Right ventricle myocardium inferior (tissue), 1 donor: ENCODE measurements at regions not wholly inside any gene's neighbourhood (a gene's known extent, or its start where the extent isn't known, plus 50 kb on each side); places are given as distances from the start of the nearest gene placed in this dataset.

Experiments
- ATAC-seq: fragments of 200-7000 bp; cut with Tn5 transposase; one replicate; pipeline ENCODE4 v1.9.1; 2020; ENCODE audit warnings: mild to moderate bottlenecking, moderate library complexity
- DNase-seq: peaks from one replicate; pipeline ENCODE4 v3.0.0; 2021; ENCODE audit errors: missing footprints
- intact Hi-C: fragments of 100-400 bp; cut with DNase I; formaldehyde crosslinking; loops from one replicate; pipeline ENCODE4 v1.11.0; 2022
- donor health status: DM: no; HTN: yes; CAD: no; lungs with severe emphysema.

- intact Hi-C loops = no loop called here
- peak; percentile 82 for ATAC-seq
- no peak for DNase-seq
Observed at GRCh38 chr12:24499151-24500146, 449.5 kb downstream of the BCAT1 start.

GRCh38 chr12:24496755-24497154 is 452.1 kb downstream of the BCAT1 start:
- DNase-seq (no peak), ATAC-seq (no peak)
- intact Hi-C loops = no loop called here

- intact Hi-C loops = no loop called here
- no peak for ATAC-seq
Observed at GRCh38 chr12:24494401-24494800, 454.5 kb downstream of the BCAT1 start.

GRCh38 chr12:24491968-24492367 is 456.9 kb downstream of the BCAT1 start:
- DNase-seq (no peak), ATAC-seq (no peak)
- intact Hi-C loops = no loop called here

More at GRCh38 chr12:24494401-24494800, 454.5 kb downstream of the BCAT1 start:
- no peak for DNase-seq

GRCh38 chr12:24489939-24490338 is 459.0 kb downstream of the BCAT1 start:
- ATAC-seq = peak; percentile 10
- intact Hi-C loops = no loop called here
- no peak for DNase-seq

- ATAC-seq = peak; percentile 71
- no peak for DNase-seq
- intact Hi-C loops = no loop called here
Observed at GRCh38 chr12:24488906-24489619, 459.8 kb downstream of the BCAT1 start.

GRCh38 chr12:24488091-24488596 is 460.8 kb downstream of the BCAT1 start:
- no peak for ATAC-seq
- DNase-seq = no peak
- intact Hi-C loops = no loop called here

- no peak for DNase-seq
- intact Hi-C loops = no loop called here
- ATAC-seq = no peak
Observed at GRCh38 chr12:24487606-24488005, 461.3 kb downstream of the BCAT1 start.

- DNase-seq = no peak
- no peak for ATAC-seq
- intact Hi-C loops = no loop called here
Observed at GRCh38 chr12:24483732-24484131, 465.2 kb downstream of the BCAT1 start.

GRCh38 chr12:24482882-24483604 is 465.9 kb downstream of the BCAT1 start:
- intact Hi-C loops = no loop called here
- DNase-seq (no peak), ATAC-seq (no peak)

GRCh38 chr12:24482044-24482443 is 466.9 kb downstream of the BCAT1 start:
- intact Hi-C loops = no loop called here
- no peak for DNase-seq
- ATAC-seq = no peak

- no peak for ATAC-seq
- no peak for DNase-seq
- intact Hi-C loops = no loop called here
Observed at GRCh38 chr12:24480766-24481449, 468.0 kb downstream of the BCAT1 start.

- DNase-seq (no peak), ATAC-seq (no peak)
- intact Hi-C loops = no loop called here
Observed at GRCh38 chr12:24479131-24479530, 469.8 kb downstream of the BCAT1 start.

- DNase-seq (no peak), ATAC-seq (no peak)
- intact Hi-C loops = no loop called here
Observed at GRCh38 chr12:24478254-24478653, 470.6 kb downstream of the BCAT1 start.

- DNase-seq (no peak), ATAC-seq (no peak)
- intact Hi-C loops = no loop called here
Observed at GRCh38 chr12:24476310-24476709, 472.6 kb downstream of the BCAT1 start.

GRCh38 chr12:24475337-24475736 is 473.6 kb downstream of the BCAT1 start:
- no peak for DNase-seq
- ATAC-seq = no peak
- intact Hi-C loops = no loop called here

GRCh38 chr12:24473097-24473496 is 475.8 kb downstream of the BCAT1 start:
- intact Hi-C loops = no loop called here
- ATAC-seq = no peak

GRCh38 chr12:24470050-24470449 is 478.9 kb downstream of the BCAT1 start:
- DNase-seq = no peak
- intact Hi-C loops = no loop called here
- no peak for ATAC-seq

More at GRCh38 chr12:24473097-24473496, 475.8 kb downstream of the BCAT1 start:
- no peak for DNase-seq

- ATAC-seq (no peak), DNase-seq (no peak)
- intact Hi-C loops = no loop called here
Observed at GRCh38 chr12:24469089-24469488, 479.8 kb downstream of the BCAT1 start.
